KOPT-K1 (cell line): ENCODE measurements at regions not wholly inside any gene's neighbourhood (a gene's known extent, or its start where the extent isn't known, plus 50 kb on each side); places are given as distances from the start of the nearest gene placed in this dataset.

Source experiments
- H3K27ac ChIP-seq: fragments of 200-600 bp; sonication (generic); 2 replicates; pipeline ENCODE4 v1.5.1; 2016; ENCODE audit warnings: antibody characterized with exemption, mild to moderate bottlenecking, low read depth, low read length; ENCODE audit not compliant: poor library complexity, severe bottlenecking
- H3K36me3 ChIP-seq: fragments of 200-600 bp; sonication (generic); 2 replicates; pipeline ENCODE4 v1.5.1; 2017; ENCODE audit warnings: antibody characterized with exemption, mild to moderate bottlenecking, low read length, moderate library complexity; ENCODE audit not compliant: insufficient read depth
- H3K9me3 ChIP-seq: fragments of 200-600 bp; sonication (generic); 2 replicates; pipeline ENCODE4 v1.5.1; 2017; ENCODE audit warnings: antibody characterized with exemption, low read length, mild to moderate bottlenecking; ENCODE audit not compliant: insufficient read depth, poor library complexity, severe bottlenecking

GRCh38 chr22:25359601-25360261 is 140.3 kb downstream of the CRYBB2 start:
- Histone ChIP-seq H3K36me3 (peaks cover 71% of the 10 kb centered on the region), H3K27ac (no peak overlapping the region), H3K9me3 (no peaks in the 10 kb centered on the region)

GRCh38 chr22:25360411-25360810 is 141.0 kb downstream of the CRYBB2 start:
- H3K27ac ChIP-seq = no peak overlapping the region
- H3K36me3 ChIP-seq = peaks cover 71% of the 10 kb centered on the region
- H3K9me3 ChIP-seq = no peaks in the 10 kb centered on the region

- Histone ChIP-seq H3K27ac (no peak overlapping the region), H3K9me3 (no peaks in the 10 kb centered on the region), H3K36me3 (peaks cover 71% of the 10 kb centered on the region)
These were observed 141.6 kb downstream of the CRYBB2 start for GRCh38 chr22:25360891-25361645.

GRCh38 chr22:25361899-25362214 is 142.4 kb downstream of the CRYBB2 start:
- Histone ChIP-seq H3K36me3 (peaks cover 66% of the 10 kb centered on the region), H3K27ac (no peak overlapping the region)

GRCh38 chr22:25362215-25362882 is 142.9 kb downstream of the CRYBB2 start:
- Histone ChIP-seq H3K27ac (no peak overlapping the region), H3K36me3 (peaks cover 61% of the 10 kb centered on the region), H3K9me3 (no peaks in the 10 kb centered on the region)

More at GRCh38 chr22:25361899-25362214, 142.4 kb downstream of the CRYBB2 start:
- no peaks in the 10 kb centered on the region for H3K9me3 ChIP-seq

GRCh38 chr22:25362883-25363240 is 143.4 kb downstream of the CRYBB2 start:
- Histone ChIP-seq H3K36me3 (peaks cover 56% of the 10 kb centered on the region), H3K27ac (no peak overlapping the region), H3K9me3 (no peaks in the 10 kb centered on the region)

DNA sequence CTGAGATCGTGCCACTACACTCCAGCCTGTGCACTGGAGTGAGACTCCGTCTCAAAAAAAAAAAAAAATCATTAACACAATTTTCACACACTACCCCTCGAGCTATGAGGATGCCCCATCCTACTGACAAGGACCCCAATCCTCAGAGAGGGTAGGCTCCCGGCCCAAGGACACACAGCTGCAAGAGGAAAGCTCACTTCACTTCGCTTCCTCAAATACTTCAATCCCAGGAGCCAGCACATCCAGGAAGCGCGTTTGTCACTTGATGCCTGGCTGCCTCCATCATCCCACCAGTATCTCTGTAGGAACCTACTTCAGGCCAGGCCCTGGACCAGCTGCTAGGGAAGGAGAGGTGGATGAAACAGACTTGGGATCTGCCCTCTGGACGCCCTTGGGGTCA is 144.0 kb downstream of the CRYBB2 start:
- Histone ChIP-seq H3K9me3 (no peaks in the 10 kb centered on the region), H3K27ac (no peak overlapping the region), H3K36me3 (peaks cover 56% of the 10 kb centered on the region)

DNA sequence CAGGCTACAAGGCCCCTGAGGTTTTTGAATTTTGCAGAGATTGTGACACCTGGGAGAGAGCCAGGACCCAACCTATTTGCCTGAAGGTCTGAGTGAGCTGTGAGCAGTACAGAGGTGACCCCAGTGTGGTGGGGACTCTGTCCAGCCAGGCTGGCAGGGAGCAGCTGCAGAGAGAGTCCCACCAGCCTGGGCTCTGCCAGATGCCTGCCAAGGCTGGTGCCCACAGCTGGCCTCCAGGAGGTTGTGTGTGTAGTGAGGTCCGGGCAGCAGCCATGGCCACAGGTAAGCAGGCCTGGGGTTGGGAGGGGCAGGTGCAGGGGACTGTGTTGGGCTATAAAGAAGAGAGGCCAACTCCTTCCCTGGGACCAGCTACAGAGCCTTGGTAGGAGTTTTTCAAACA is 144.8 kb downstream of the CRYBB2 start:
- no peaks in the 10 kb centered on the region for H3K9me3 ChIP-seq
- no peak overlapping the region for H3K27ac ChIP-seq

GRCh38 chr22:25364736-25365241 is 145.3 kb downstream of the CRYBB2 start:
- no peaks in the 10 kb centered on the region for H3K9me3 ChIP-seq
- no peak overlapping the region for H3K27ac ChIP-seq
- H3K36me3 ChIP-seq = peaks cover 47% of the 10 kb centered on the region

More for the DNA sequence above, 144.8 kb downstream of the CRYBB2 start:
- peaks cover 48% of the 10 kb centered on the region for H3K36me3 ChIP-seq

DNA sequence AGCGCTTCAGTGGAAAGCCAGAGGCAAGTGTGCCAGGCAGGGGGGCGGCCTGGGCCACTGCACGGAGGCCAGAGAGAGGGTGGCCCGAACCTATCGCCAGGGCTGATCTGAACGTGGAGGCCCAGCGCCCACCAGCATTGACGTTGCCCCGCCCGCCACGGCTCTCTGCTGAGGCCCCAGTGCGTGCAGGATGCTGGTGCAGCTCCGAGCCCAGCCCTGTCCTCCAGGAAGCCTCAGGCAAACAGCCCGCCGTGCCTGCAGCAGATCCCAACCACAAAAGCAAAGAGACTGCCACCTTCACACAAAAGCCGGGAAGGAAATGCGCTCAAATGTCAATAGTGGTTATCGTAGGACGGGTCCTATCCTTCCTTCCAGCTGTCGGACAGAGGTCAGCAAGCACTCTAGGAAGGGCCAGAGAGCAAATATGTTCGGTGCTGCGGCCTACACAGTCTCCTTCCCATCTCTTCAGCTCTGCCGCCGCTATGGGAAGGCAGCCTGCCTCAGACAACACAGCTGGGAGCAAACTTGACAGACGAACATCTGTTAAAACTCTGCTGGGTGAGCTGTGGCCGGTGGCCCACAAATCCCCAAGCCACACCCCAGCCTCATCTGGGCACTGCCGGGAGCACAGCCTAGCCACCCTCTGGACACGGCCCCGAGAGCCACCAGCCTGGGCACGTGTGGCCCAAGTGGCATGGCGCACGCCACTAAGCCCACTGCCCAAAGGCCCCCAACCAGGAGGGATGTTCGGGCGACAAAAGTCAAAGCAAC is 146.2 kb downstream of the CRYBB2 start:
- peaks cover 44% of the 10 kb centered on the region for H3K36me3 ChIP-seq

GRCh38 chr22:25366408-25366807 is 147.0 kb downstream of the CRYBB2 start:
- H3K36me3 ChIP-seq = peaks cover 38% of the 10 kb centered on the region
- H3K27ac ChIP-seq = no peak overlapping the region
- H3K9me3 ChIP-seq = no peaks in the 10 kb centered on the region

More for the DNA sequence above, 146.2 kb downstream of the CRYBB2 start:
- Histone ChIP-seq H3K27ac (no peak overlapping the region), H3K9me3 (no peaks in the 10 kb centered on the region)

DNA sequence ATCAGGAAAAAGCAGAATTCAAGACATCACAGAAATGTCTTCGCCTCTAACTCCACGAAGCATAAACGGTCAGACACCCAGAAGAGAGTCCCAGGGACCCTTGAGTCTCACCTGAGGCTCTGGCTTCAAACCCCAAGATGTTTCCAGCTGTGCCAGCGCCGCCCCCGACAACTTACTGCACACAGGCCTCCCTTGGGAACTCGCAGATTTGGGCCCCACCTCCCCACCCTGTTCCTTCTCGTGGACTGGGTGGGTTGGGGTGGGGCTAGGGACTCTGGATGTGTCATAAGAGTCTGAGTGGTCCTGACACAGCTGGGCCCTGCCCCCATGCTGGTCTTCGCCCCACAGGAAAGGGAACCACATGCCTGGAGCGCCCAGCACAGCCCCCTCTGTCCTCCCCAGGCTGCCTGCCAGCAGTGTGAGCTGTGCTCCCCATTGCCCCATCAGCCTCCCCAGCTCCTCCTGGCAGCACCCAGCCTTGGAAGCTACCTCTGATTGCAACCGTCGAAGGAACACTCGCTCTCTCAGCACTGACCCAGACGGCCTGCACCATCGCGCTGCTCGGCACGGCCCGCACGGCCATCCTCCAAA is 147.5 kb downstream of the CRYBB2 start:
- H3K27ac ChIP-seq = no peak overlapping the region
- no peaks in the 10 kb centered on the region for H3K9me3 ChIP-seq
- H3K36me3 ChIP-seq = peaks cover 40% of the 10 kb centered on the region

DNA sequence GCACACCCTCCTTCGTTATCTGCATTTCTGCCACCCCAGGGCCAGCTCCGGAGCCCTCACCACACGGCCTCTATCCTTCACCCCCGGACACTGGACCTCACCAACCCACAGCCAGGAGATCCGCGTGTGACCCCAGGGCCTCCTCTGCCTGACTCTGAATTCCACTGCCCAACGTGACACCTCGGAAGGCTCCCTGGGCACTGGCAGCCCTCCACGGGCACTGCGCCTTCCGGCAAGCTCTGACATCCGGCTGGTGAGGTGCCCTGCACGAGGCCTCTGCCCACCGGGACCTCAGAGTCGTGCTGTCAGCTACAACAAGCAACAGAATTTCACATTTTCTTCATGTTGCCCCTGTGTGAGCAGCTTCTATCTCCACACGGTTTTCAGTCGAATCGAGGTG is 148.3 kb downstream of the CRYBB2 start:
- Histone ChIP-seq H3K36me3 (peaks cover 45% of the 10 kb centered on the region), H3K9me3 (no peaks in the 10 kb centered on the region), H3K27ac (no peak overlapping the region)

DNA sequence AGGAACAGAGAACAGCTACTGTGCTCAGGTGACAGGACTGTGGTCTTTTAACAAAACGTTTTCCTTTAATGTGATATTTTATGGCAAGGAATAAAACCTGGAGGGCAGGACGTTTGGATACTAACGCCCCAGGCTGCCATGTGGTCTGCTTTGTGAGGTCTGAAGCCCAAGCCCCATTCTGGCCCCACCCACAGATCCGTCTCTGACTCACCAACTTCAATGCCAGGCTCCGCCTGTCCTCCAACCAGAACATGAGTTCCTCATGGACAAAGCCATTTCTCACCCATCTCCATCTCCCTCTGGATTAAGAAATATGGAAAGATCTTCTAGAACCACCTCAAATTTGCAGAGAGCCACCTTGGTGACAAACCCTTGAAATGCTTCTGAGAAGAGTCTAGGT is 148.8 kb downstream of the CRYBB2 start:
- Histone ChIP-seq H3K36me3 (peaks cover 46% of the 10 kb centered on the region), H3K9me3 (no peaks in the 10 kb centered on the region), H3K27ac (no peak overlapping the region)
